GM10248 (cell line): ENCODE measurements at regions not wholly inside any gene's neighbourhood (a gene's known extent, or its start where the extent isn't known, plus 50 kb on each side); places are given as distances from the start of the nearest gene placed in this dataset.

Experiments
- CTCF ChIA-PET: fragments of 300-600 bp; sonication (Branson Sonifier 250); formaldehyde crosslinking; extraction: SDS; loops from one replicate; lab custom pipeline; 2021; ENCODE audit warnings: antibody characterized with exemption; lab: Yijun Ruan, JAX
- POLR2A ChIA-PET: fragments of 350-650 bp; sonication (Branson Sonifier 250); formaldehyde crosslinking; extraction: SDS; loops from one replicate; lab custom pipeline; 2020; ENCODE audit warnings: antibody characterized with exemption; lab: Yijun Ruan, JAX
- DNase-seq: peaks from one replicate; pipeline ENCODE4 v3.0.0; 2012; ENCODE audit errors: extremely low spot score
- TF ChIP-seq, protein P1 (sequence below): IDR thresholded peaks from 2 replicates; pipeline ENCODE4 v1.5.1; 2012; ENCODE audit warnings: mild to moderate bottlenecking, low read depth; ENCODE audit errors: extremely low read depth, missing control alignments, control extremely low read depth

DNA sequence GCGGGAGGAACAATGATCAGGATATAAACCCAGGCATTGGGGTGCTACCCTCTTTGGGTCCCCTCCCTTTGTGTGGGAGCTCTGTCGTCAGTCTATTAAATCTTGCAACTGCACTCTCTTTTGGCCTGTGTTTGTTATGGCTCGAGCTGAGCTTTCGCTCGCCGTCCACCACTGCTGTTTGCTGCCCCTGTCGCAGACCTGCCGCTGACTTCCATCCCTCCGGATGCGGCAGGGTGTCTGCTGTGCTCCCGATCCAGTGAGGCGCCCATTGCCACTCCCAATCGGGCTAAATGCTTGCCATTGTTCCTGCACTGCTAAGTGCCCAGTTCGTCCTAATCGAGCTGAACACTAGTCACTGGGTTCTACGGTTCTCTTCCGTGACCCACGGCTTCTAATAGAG, 1443.7 kb upstream of the CADM2 start:
- no peak for DNase-seq
- TF ChIP-seq, protein P1, sequence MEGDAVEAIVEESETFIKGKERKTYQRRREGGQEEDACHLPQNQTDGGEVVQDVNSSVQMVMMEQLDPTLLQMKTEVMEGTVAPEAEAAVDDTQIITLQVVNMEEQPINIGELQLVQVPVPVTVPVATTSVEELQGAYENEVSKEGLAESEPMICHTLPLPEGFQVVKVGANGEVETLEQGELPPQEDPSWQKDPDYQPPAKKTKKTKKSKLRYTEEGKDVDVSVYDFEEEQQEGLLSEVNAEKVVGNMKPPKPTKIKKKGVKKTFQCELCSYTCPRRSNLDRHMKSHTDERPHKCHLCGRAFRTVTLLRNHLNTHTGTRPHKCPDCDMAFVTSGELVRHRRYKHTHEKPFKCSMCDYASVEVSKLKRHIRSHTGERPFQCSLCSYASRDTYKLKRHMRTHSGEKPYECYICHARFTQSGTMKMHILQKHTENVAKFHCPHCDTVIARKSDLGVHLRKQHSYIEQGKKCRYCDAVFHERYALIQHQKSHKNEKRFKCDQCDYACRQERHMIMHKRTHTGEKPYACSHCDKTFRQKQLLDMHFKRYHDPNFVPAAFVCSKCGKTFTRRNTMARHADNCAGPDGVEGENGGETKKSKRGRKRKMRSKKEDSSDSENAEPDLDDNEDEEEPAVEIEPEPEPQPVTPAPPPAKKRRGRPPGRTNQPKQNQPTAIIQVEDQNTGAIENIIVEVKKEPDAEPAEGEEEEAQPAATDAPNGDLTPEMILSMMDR, result no peak
- ChIA-PET POLR2A (no interaction called here), CTCF (interaction anchor here (1.2 kb wide), 1 partner anchor 9 kb away, joined by 3 read pairs; no protein-coding TSS in a partner anchor)

DNA sequence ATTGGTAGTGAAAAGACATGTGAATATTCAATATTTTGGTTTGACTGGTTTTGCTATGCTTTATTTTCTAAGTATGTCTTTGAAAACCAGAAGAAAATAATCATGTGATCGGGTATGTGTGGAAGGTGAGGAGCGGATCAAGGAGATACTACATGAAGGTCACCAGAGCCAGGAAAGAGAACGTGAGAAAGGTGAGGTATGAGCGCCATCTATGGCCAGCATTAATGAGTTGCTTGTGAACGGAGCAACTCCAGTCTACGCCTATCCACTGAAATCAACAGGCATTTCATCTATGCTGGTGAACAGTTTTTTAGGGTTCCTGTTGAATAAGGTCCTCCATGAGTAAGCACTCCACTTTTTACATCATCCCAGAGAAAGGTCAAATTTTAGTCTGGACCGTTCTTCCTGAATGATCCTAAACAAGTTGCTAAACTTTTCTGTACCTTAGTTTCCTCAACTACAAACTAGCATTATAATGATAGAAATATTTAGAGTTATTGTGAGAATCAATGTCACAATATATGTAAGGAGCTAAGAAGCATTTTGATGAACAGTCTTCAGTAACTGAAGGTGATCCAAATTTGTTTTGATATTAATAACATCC, 1435.2 kb upstream of the CADM2 start:
- ChIA-PET CTCF (interaction anchor here (0.7 to 0.8 kb wide), 4 partner anchors 9 to 20 kb away, joined by 3 read pairs; no protein-coding TSS in a partner anchor), POLR2A (no interaction called here)
- TF ChIP-seq, protein P1, result peak; percentile 64
- DNase-seq, result peak; percentile 13

DNA sequence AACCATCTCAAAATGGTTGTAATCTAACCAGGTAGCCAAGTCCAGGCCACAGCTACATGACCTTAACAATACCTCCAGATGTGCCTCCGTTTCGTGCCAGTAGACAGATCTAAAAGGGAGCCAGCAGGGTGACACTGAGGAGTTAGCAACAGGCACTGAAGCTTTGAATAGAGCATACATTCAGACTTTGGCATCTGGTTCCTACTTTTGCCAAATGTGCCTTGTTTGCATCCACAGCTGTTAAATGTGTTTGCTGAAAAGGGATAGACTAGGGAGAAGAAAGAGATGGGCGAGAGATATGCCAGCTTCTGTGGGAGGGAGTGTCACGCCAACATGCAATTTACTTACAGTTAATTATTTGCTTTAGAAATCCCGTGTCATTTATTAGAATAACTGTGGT, 1433.9 kb upstream of the CADM2 start:
- TF ChIP-seq, protein P1, result no peak
- DNase-seq, result no peak
- POLR2A ChIA-PET, result no interaction called here
- CTCF ChIA-PET, result no interaction called here

DNA sequence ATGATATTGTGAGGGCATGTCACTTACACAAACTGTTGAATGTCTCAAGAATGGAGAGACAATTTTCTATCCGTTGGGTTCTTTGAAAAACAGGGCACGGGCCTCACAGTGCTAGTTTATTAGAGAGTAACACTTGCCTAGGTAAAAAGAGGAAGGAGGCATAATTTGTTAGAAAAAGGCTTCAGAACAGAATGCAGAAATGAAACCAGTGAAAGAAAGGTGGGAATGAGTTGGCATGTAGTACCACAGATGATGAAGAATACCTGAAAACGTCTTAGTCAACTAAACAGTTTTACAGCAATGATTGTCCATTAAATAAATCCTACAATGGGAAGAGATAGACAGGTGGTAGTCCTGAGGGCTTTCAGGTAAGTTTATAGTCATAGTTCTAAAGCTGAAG, 1399.7 kb upstream of the CADM2 start:
- CTCF ChIA-PET, result no interaction called here
- POLR2A ChIA-PET, result no interaction called here
- DNase-seq, result no peak
- TF ChIP-seq, protein P1, result no peak

DNA sequence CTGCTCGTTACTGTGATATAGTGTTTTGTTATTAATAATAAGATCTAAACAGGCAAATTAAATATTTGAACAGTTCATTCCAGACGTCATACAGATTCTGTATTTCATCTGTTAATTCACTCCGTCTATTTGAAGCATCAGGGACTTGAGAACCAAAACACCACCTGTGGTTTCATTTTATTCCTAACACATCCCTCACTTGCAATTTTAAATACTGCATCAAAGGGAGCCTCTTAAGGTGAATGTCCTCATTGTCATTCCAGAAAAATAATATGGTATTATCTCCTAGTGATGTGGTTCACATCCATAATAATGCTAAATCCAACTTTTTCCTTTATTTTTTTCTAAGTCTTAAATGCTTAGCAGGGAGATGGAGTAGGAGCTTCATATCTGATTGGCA, 1390.9 kb upstream of the CADM2 start:
- CTCF ChIA-PET, result interaction anchor here (1.1 kb wide), 1 partner anchor 8 kb away, joined by 3 read pairs; no protein-coding TSS in a partner anchor

DNA sequence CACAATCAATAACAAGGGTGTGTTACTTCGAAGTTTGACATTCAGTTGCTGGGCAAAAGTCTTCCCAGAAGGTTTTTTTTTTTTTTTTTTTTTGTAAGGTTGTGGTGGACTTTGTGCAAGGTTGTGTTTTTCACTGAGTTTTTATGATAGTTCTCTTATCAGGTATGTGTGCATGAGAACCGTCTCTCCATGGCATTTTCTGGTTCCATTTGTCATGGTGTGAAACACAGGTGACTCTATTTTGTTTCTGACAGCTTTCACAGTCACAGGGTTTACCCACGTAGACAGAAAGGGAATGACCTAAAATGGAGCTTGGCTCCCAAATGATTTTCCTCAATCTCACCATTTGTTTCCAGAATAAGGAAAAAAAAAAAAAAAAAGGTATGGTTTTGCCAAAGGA, 1377.2 kb upstream of the CADM2 start:
- TF ChIP-seq, protein P1, result no peak
- DNase-seq, result no peak
- CTCF ChIA-PET, result no interaction called here
- POLR2A ChIA-PET, result interaction anchor here (0.7 kb wide), 1 partner anchor 917 kb away, joined by 4 read pairs; no protein-coding TSS in a partner anchor

More for the DNA sequence above, 1390.9 kb upstream of the CADM2 start:
- no peak for DNase-seq
- POLR2A ChIA-PET, result no interaction called here
- TF ChIP-seq, protein P1, result no peak
